ENCODE measurements at regions not wholly inside any gene's neighbourhood (a gene's known extent, or its start where the extent isn't known, plus 50 kb on each side); places are given as distances from the start of the nearest gene placed in this dataset.
A peak's percentile ranks its signal among the peaks of the same experiment; 100 is the strongest.

DNA sequence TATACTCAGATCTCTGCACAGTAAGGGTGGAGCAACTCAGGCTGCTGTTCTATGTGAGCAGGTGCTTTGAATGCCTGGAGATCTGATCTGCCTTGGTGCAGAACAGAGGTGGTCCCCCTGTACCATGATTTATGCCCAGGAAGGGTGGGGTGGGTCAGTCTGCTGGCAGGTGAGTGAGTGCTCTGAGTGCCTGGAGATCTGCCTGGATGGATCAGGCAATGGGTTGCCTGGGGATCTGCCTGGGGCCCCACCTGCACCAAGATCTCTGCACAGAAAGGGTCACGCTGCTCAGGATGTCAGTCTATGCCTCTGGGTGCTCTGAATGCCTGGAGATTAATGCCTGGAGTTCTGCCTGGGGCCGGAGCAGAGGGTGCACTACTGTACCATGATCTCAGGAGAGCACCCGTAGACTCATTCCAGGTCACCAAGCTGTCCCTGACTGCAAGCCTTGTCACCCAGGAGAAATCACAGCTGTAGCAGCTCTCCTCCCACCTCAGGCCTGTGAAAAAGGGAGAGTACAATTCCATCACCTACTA lies 342.9 kb downstream of the GBA3 start:
- no peak overlapping the region for H3K27ac ChIP-seq
- H3K9me3 ChIP-seq = no peaks in the 10 kb centered on the region
- 73% methylated on average over 2 of the region's 3 CpGs; no CpG with 5 or more reads in 1 of the 2 donors for WGBS, 2 donors
- ATAC-seq (ENCODE audit: low FRiP score in 2 of 2) = peak in 1 of 2 donors; percentile 59
- no peaks in the 10 kb centered on the region for H3K27me3 ChIP-seq
- DNase-seq = no peak
- TF ChIP-seq POLR2A (IDR thresholded peaks at IDR 0.05) (no peak), POLR2AphosphoS5 (IDR thresholded peaks at IDR 0.05) (no peak), CTCF (IDR thresholded peaks at IDR 0.05) (no peak), EP300 (IDR thresholded peaks at IDR 0.05) (no peak)
- no peaks in the 10 kb centered on the region for H3K4me1 ChIP-seq
- no peak overlapping the region for H3K4me3 ChIP-seq
- H3K36me3 ChIP-seq = no peaks in the 10 kb centered on the region

DNA sequence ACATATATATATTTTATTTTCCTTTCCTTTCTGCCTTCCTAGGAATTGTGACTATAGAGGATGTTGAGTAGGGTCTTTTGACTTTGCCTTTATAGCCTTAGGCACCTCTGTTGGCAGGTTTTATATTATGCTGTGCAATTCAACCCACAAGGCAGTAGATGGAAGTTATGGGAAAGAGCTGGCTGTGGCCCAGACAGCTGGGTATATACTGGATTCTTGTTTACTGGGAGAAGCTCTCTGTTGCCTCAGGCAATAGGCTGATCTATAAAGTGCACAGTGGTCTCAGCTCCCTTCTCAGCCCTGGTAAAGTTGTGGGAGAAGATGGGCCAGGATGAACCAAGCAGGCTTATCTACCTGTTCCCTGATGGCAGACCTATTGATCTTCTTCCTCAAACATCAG lies 342.0 kb downstream of the GBA3 start:
- Histone ChIP-seq H3K36me3 (no peaks in the 10 kb centered on the region), H3K27ac (no peak overlapping the region), H3K4me3 (no peak overlapping the region), H3K27me3 (no peaks in the 10 kb centered on the region), H3K4me1 (no peaks in the 10 kb centered on the region), H3K9me3 (no peaks in the 10 kb centered on the region)
- DNase-seq (no peak), ATAC-seq (ENCODE audit: low FRiP score in 2 of 2) (no peak)
- TF ChIP-seq CTCF (IDR thresholded peaks at IDR 0.05) (no peak), POLR2A (IDR thresholded peaks at IDR 0.05) (no peak), POLR2AphosphoS5 (IDR thresholded peaks at IDR 0.05) (no peak), EP300 (IDR thresholded peaks at IDR 0.05) (no peak)

- DNase-seq (no peak), ATAC-seq (ENCODE audit: low FRiP score in 2 of 2) (no peak)
- 66 to 73% methylated on average over 2 of the region's 2 CpGs for WGBS, 2 donors
- H3K36me3 ChIP-seq = no peaks in the 10 kb centered on the region
- H3K27ac ChIP-seq = no peak overlapping the region
- TF ChIP-seq EP300 (IDR thresholded peaks at IDR 0.05) = no peak
- no peak for TF ChIP-seq CTCF (IDR thresholded peaks at IDR 0.05)
- no peaks in the 10 kb centered on the region for H3K9me3 ChIP-seq
- no peak overlapping the region for H3K4me3 ChIP-seq
- H3K4me1 ChIP-seq = no peaks in the 10 kb centered on the region
- no peaks in the 10 kb centered on the region for H3K27me3 ChIP-seq
Observed at GRCh38 chr4:23033796-23034195, 341.1 kb downstream of the GBA3 start.

DNA sequence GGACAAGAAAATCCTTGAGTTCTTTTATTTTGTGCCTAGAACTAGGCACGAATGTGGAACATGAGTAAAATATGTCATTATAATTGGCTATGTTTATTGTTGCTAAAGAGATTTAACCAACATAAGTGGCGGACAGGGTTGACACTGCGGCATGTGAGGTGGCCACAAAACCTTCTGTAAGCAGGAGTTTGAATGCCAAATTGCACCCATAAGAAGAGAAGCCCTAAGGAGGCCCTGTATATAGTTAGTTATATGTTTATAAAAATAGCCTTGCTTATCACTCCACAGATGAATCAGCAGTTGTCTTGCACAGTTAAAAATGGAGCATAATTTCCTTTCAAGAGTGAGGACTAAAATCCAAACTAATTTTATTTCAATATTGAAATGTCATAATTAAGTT lies 336.1 kb downstream of the GBA3 start:
- no peak for DNase-seq
- H3K27ac ChIP-seq = no peak overlapping the region
- H3K27me3 ChIP-seq = no peaks in the 10 kb centered on the region
- no peak for ATAC-seq (ENCODE audit: low FRiP score in 2 of 2)
- no peak overlapping the region for H3K4me3 ChIP-seq
- H3K36me3 ChIP-seq = no peaks in the 10 kb centered on the region
- H3K9me3 ChIP-seq = no peaks in the 10 kb centered on the region
- TF ChIP-seq EP300 (IDR thresholded peaks at IDR 0.05) = no peak
- TF ChIP-seq CTCF (IDR thresholded peaks at IDR 0.05) = no peak
- TF ChIP-seq POLR2A (IDR thresholded peaks at IDR 0.05) = no peak
- no peak for TF ChIP-seq POLR2AphosphoS5 (IDR thresholded peaks at IDR 0.05)
- 78 to 86% methylated on average over 3 of the region's 3 CpGs for WGBS, 2 donors
- H3K4me1 ChIP-seq = no peaks in the 10 kb centered on the region

GRCh38 chr4:23023666-23024065 lies 330.9 kb downstream of the GBA3 start:
- Histone ChIP-seq H3K9me3 (no peaks in the 10 kb centered on the region), H3K36me3 (no peaks in the 10 kb centered on the region), H3K4me1 (no peaks in the 10 kb centered on the region), H3K4me3 (no peak overlapping the region), H3K27ac (no peak overlapping the region), H3K27me3 (no peaks in the 10 kb centered on the region)
- DNase-seq = no peak
- 66 to 86% methylated on average over 1 of the region's 1 CpG for WGBS, 2 donors
- ATAC-seq (ENCODE audit: low FRiP score in 2 of 2) = no peak
- no peak for TF ChIP-seq POLR2A (IDR thresholded peaks at IDR 0.05)
- no peak for TF ChIP-seq CTCF (IDR thresholded peaks at IDR 0.05)
- TF ChIP-seq POLR2AphosphoS5 (IDR thresholded peaks at IDR 0.05) = no peak
- TF ChIP-seq EP300 (IDR thresholded peaks at IDR 0.05) = no peak
